GM06990 (cell line): ENCODE measurements at regions not wholly inside any gene's neighbourhood (a gene's known extent, or its start where the extent isn't known, plus 50 kb on each side); places are given as distances from the start of the nearest gene placed in this dataset.

ENCODE experiments used
- DNase-seq: peaks from one replicate; pipeline ENCODE4 v3.0.0-alpha.2; 2011; ENCODE audit not compliant: insufficient read length; ENCODE audit errors: extremely low read depth
- H3K27me3 ChIP-seq: replicated peaks from 2 replicates; pipeline ENCODE4 v1.6.0; 2011; ENCODE audit warnings: low read length; ENCODE audit not compliant: control insufficient read depth, insufficient read depth
- H3K36me3 ChIP-seq: 2 replicates; pipeline ENCODE4 v1.5.1; 2011; ENCODE audit warnings: low read length; ENCODE audit not compliant: control insufficient read depth, insufficient read depth
- H3K4me3 ChIP-seq: replicated peaks from 2 replicates; pipeline ENCODE4 v1.5.1; 2011; ENCODE audit warnings: low read depth, mild to moderate bottlenecking, control low read depth, low read length
- CTCF ChIP-seq: IDR thresholded peaks from 2 replicates; pipeline ENCODE4 v1.5.1; 2011; ENCODE audit warnings: low read length, control low read depth, mild to moderate bottlenecking, inconsistent platforms; ENCODE audit not compliant: insufficient read depth, poor library complexity, severe bottlenecking

GRCh38 chr2:221693365-221693764, 121.3 kb upstream of the EPHA4 start:
- TF ChIP-seq CTCF = no peak
- H3K27me3 ChIP-seq = no peaks in the 10 kb centered on the region
- no peak overlapping the region for H3K4me3 ChIP-seq
- DNase-seq = no peak
- H3K36me3 ChIP-seq = no peaks in the 10 kb centered on the region

GRCh38 chr2:221691571-221691970, 119.5 kb upstream of the EPHA4 start:
- H3K36me3 ChIP-seq = no peaks in the 10 kb centered on the region
- H3K4me3 ChIP-seq = no peak overlapping the region
- no peaks in the 10 kb centered on the region for H3K27me3 ChIP-seq
- no peak for TF ChIP-seq CTCF
- no peak for DNase-seq

GRCh38 chr2:221689140-221689539, 117.0 kb upstream of the EPHA4 start:
- no peak for TF ChIP-seq CTCF
- Histone ChIP-seq H3K36me3 (no peaks in the 10 kb centered on the region), H3K4me3 (no peak overlapping the region), H3K27me3 (no peaks in the 10 kb centered on the region)
- DNase-seq = no peak

GRCh38 chr2:221680548-221680947, 108.4 kb upstream of the EPHA4 start:
- DNase-seq = no peak
- Histone ChIP-seq H3K36me3 (no peaks in the 10 kb centered on the region), H3K4me3 (no peak overlapping the region), H3K27me3 (no peaks in the 10 kb centered on the region)
- no peak for TF ChIP-seq CTCF

GRCh38 chr2:221677688-221678087, 105.6 kb upstream of the EPHA4 start:
- no peaks in the 10 kb centered on the region for H3K36me3 ChIP-seq
- no peak overlapping the region for H3K4me3 ChIP-seq
- no peaks in the 10 kb centered on the region for H3K27me3 ChIP-seq
- no peak for TF ChIP-seq CTCF
- DNase-seq = no peak

- no peaks in the 10 kb centered on the region for H3K27me3 ChIP-seq
- no peak for TF ChIP-seq CTCF
- H3K36me3 ChIP-seq = no peaks in the 10 kb centered on the region
- no peak overlapping the region for H3K4me3 ChIP-seq
- DNase-seq = no peak
These were observed 104.6 kb upstream of the EPHA4 start for GRCh38 chr2:221676566-221677172.
